Esophagus muscularis mucosa (tissue), 4 donors: ENCODE measurements at regions not wholly inside any gene's neighbourhood (a gene's known extent, or its start where the extent isn't known, plus 50 kb on each side); places are given as distances from the start of the nearest gene placed in this dataset.

Experiments used
- DNase-seq: peaks from one replicate; pipeline ENCODE4 v3.0.0-alpha.2; 2017; ENCODE audit errors: extremely low spot score
- H3K27ac ChIP-seq, 4 donors: fragments of 200-600 bp; sonication (generic); replicated peaks in 1 of 4; 1 replicate in 3 of 4; 2 replicates in 1 of 4; pipeline ENCODE4 v1.5.1; 2016 to 2019; ENCODE audit warnings: mild to moderate bottlenecking in 1 of 4
- H3K27me3 ChIP-seq, 4 donors: fragments of 200-600 bp; sonication (generic); one replicate each; pipeline versions ENCODE4 v1.5.1 to v1.6.0; 2016 to 2019
- H3K36me3 ChIP-seq, 4 donors: fragments of 200-600 bp; sonication (generic); one replicate each; pipeline ENCODE4 v1.5.1; 2016 to 2019
- H3K4me1 ChIP-seq, 4 donors: fragments of 200-600 bp; sonication (generic); one replicate each; pipeline ENCODE4 v1.5.1; 2016 to 2019
- H3K4me3 ChIP-seq, 4 donors: fragments of 200-600 bp; sonication (generic); 1 replicate in 2 of 4; 2 replicates in 2 of 4; pipeline ENCODE4 v1.5.1; 2016 to 2019; ENCODE audit warnings: mild to moderate bottlenecking in 4 of 4, moderate library complexity in 1 of 4
- H3K9me3 ChIP-seq, 4 donors: fragments of 200-600 bp; sonication (generic); 1 replicate in 3 of 4; 2 replicates in 1 of 4; pipeline ENCODE4 v1.5.1; 2016 to 2019
- EP300 ChIP-seq: sonication (generic); formaldehyde crosslinking; IDR thresholded peaks from one replicate; pipeline ENCODE4 v1.6.1; 2017; ENCODE audit warnings: antibody characterized with exemption
- POLR2A ChIP-seq: fragments of 450-650 bp; IDR thresholded peaks from one replicate; pipeline ENCODE4 v1.6.1; 2017; ENCODE audit warnings: antibody characterized with exemption, moderate library complexity, mild to moderate bottlenecking, low read depth
- POLR2AphosphoS5 ChIP-seq, 2 donors: sonication (generic); formaldehyde crosslinking; IDR thresholded peaks; one replicate each; pipeline ENCODE4 v1.6.1; 2017; ENCODE audit warnings: antibody characterized with exemption in 2 of 2
- WGBS: methylation state at CpG from one replicate; pipeline ENCODE4 v1.1.5; 2018; 5-methylcytosine and 5-hydroxymethylcytosine counted together
- intact Hi-C: fragments of 100-400 bp; cut with DNase I; formaldehyde crosslinking; loops from one replicate; pipeline ENCODE4 v1.15.1; 2023
- TF ChIP-seq, protein P1 (sequence below), 3 experiments: fragments of 200-600 bp in 2 of 3; fragments of 450-650 bp in 1 of 3; sonication (generic) in 2 of 3; IDR thresholded peaks; one replicate each; pipeline ENCODE4 v1.5.1; 2017 to 2019; ENCODE audit warnings: antibody characterized with exemption in 3 of 3, mild to moderate bottlenecking in 2 of 3, moderate library complexity in 1 of 3

DNA sequence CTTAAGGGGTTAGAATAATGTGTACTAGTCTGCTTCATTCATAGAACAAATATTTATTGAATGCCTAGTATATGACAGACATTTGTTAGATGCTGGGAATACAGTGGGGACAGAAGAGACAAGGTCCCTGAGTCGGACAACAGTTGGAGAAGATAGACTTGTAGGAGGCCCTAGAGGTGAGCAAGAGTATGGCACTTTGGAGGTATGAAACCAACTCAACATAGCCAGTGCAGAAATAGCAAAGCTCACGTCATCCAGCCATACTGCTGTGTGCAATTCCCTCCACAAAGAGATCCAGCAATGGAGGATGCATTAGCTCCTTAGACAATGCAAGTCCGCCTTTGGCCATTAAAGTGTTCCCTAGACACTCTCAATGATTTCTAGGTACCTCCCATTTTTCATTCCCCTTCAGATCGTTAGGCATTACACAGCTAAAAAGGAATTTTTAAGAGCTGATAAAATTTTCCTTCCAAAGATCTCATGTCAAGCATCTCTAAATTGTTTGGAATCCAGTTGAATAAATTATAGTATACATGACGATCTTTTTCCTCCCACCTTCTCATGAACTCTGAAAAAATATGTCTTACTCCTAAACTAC lies 1949.6 kb upstream of the WWC1 start:
- H3K27me3 ChIP-seq: no peaks in the 10 kb centered on the region
- TF ChIP-seq POLR2A: no peak
- TF ChIP-seq, protein P1, sequence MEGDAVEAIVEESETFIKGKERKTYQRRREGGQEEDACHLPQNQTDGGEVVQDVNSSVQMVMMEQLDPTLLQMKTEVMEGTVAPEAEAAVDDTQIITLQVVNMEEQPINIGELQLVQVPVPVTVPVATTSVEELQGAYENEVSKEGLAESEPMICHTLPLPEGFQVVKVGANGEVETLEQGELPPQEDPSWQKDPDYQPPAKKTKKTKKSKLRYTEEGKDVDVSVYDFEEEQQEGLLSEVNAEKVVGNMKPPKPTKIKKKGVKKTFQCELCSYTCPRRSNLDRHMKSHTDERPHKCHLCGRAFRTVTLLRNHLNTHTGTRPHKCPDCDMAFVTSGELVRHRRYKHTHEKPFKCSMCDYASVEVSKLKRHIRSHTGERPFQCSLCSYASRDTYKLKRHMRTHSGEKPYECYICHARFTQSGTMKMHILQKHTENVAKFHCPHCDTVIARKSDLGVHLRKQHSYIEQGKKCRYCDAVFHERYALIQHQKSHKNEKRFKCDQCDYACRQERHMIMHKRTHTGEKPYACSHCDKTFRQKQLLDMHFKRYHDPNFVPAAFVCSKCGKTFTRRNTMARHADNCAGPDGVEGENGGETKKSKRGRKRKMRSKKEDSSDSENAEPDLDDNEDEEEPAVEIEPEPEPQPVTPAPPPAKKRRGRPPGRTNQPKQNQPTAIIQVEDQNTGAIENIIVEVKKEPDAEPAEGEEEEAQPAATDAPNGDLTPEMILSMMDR (IDR thresholded peaks at IDR 0.05): peak in 1 of 3 experiments; percentile 8
- DNase-seq: no peak
- H3K9me3 ChIP-seq: no peaks in the 10 kb centered on the region
- H3K27ac ChIP-seq: no peak overlapping the region
- H3K4me1 ChIP-seq: no peaks in the 10 kb centered on the region
- no peak overlapping the region for H3K4me3 ChIP-seq
- WGBS: 75% methylated on average over 5 of the region's 5 CpGs
- intact Hi-C loops: no loop called here
- no peaks in the 10 kb centered on the region for H3K36me3 ChIP-seq

DNA sequence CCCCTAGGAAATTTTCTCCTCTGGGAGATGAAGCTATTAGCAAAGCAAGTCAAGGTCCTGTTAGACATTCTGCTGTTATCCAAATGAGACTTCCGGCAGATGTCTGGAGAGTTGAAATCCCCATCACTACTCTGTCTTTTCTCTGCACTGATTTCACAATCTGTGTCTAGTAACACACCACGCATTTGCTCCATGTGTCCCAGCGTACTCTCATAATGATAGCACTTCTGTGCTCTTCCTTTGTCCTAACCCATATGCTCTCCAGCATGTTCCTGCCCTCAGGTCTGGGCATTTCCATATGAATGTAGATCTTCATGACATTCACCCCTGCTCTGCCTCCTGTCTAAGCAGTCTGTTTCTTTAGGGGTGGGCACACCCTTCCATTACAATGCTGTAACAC lies 1949.0 kb upstream of the WWC1 start:
- intact Hi-C loops: no loop called here
- WGBS: 96% methylated on average over 3 of the region's 3 CpGs

DNA sequence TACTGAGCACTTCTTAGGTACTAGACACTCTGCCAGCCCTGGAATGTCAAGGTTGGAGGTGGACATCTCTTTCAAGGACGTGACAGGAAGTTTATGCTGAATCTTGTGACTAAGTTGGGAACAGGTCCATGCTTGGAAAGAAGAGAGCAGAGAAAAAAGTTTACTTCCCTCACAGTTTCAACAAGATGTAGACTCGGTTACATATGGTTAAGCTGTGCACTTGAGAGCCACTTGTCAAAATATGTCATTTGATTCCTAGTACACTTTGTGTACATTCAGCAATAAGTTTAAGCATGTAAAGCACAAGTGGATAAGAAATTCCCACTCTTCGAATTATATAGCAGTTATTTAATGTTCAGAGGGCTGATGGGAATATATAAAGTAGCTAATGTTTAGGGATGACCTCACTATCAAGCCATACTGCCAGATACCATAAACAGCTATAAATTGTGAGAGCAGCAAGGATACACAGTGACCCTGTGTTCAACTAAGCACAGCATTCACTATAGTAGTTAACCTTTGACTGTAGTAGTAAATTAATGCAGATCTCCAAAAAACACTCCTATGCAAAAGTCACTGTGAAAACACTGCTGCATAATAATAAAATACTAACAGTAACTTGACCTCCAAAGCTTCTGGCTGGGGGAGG lies 1944.6 kb upstream of the WWC1 start:
- H3K4me3 ChIP-seq: no peak overlapping the region
- TF ChIP-seq EP300 (no peak), POLR2AphosphoS5 (IDR thresholded peaks at IDR 0.05) (no peak), POLR2A (no peak)
- TF ChIP-seq, protein P1 (IDR thresholded peaks at IDR 0.05): no peak
- H3K36me3 ChIP-seq: no peaks in the 10 kb centered on the region
- H3K27me3 ChIP-seq: no peaks in the 10 kb centered on the region
- H3K4me1 ChIP-seq: no peaks in the 10 kb centered on the region
- intact Hi-C loops: no loop called here
- H3K27ac ChIP-seq: no peak overlapping the region
- H3K9me3 ChIP-seq: no peaks in the 10 kb centered on the region
- WGBS: 53% methylated on average over 3 of the region's 3 CpGs
- no peak for DNase-seq

More for the DNA sequence above, 1949.0 kb upstream of the WWC1 start:
- Histone ChIP-seq H3K9me3 (no peaks in the 10 kb centered on the region), H3K27me3 (no peaks in the 10 kb centered on the region), H3K36me3 (no peaks in the 10 kb centered on the region), H3K4me1 (no peaks in the 10 kb centered on the region), H3K4me3 (no peak overlapping the region), H3K27ac (no peak overlapping the region)
- TF ChIP-seq, protein P1 (IDR thresholded peaks at IDR 0.05): no peak
- TF ChIP-seq POLR2AphosphoS5 (IDR thresholded peaks at IDR 0.05) (no peak), EP300 (no peak), POLR2A (no peak)
- no peak for DNase-seq

DNA sequence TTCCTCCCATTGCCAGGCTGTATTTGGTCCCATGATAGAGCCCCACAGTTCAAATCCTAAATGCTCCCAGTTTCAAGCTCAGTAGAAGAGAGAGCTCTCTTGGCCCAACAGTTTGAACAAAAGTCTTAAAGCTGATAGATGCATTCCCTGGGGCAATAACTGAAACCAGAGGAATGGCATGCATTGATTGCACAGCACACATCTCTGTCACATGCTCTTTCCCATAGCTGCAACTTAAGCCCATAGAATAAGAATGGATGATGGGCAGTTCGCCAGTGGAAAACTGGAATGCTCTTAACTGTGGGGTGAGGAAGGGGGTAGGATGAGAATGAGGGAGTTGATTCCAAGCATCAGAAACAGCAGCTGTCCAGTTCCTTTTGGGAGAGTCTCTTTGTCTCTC lies 1942.4 kb upstream of the WWC1 start:
- 67% methylated on average over 1 of the region's 1 CpG for WGBS
- H3K9me3 ChIP-seq: no peaks in the 10 kb centered on the region
- H3K27ac ChIP-seq: no peak overlapping the region
- no peak overlapping the region for H3K4me3 ChIP-seq
- TF ChIP-seq, protein P1 (IDR thresholded peaks at IDR 0.05): no peak
- TF ChIP-seq POLR2AphosphoS5 (IDR thresholded peaks at IDR 0.05) (no peak), EP300 (no peak), POLR2A (no peak)
- no peaks in the 10 kb centered on the region for H3K27me3 ChIP-seq
- H3K4me1 ChIP-seq: no peaks in the 10 kb centered on the region
- DNase-seq: no peak
- intact Hi-C loops: no loop called here
- H3K36me3 ChIP-seq: no peaks in the 10 kb centered on the region

DNA sequence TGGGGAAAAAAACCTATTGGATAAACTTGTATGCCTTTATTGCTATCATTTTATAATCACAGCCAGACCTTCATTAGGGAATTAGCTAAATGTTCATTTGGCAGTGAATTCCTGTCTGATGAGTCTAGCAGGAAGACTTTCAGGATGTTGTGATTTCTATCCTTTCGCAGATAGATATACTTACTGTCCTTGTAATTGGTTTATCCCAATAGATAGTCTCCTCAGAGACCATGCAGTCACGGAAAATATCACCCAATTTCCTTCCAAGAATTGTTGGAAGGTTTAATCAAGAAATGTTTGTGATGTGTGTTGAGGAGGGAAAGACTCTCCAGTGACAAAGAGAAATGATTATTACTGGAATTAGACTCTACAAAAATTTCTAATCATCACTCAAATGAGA lies 1937.9 kb upstream of the WWC1 start:
- Histone ChIP-seq H3K9me3 (no peaks in the 10 kb centered on the region), H3K27ac (no peak overlapping the region), H3K4me1 (no peaks in the 10 kb centered on the region), H3K36me3 (no peaks in the 10 kb centered on the region), H3K4me3 (no peak overlapping the region), H3K27me3 (no peaks in the 10 kb centered on the region)
- no peak for DNase-seq
- intact Hi-C loops: no loop called here
- TF ChIP-seq POLR2AphosphoS5 (IDR thresholded peaks at IDR 0.05) (no peak), POLR2A (no peak), EP300 (no peak)
- TF ChIP-seq, protein P1 (IDR thresholded peaks at IDR 0.05): no peak
- WGBS: 49% methylated on average over 2 of the region's 2 CpGs
